ENCODE measurements at regions not wholly inside any gene's neighbourhood (a gene's known extent, or its start where the extent isn't known, plus 50 kb on each side); places are given as distances from the start of the nearest gene placed in this dataset.
A peak's percentile ranks its signal among the peaks of the same experiment; 100 is the strongest.

GRCh38 chr12:58419196-58419760 is 477.9 kb downstream of the ATP23 start:
- FAIRE-seq (no peak), DNase-seq (ENCODE audit: low read depth) (no peak)
- TF ChIP-seq, protein P1, sequence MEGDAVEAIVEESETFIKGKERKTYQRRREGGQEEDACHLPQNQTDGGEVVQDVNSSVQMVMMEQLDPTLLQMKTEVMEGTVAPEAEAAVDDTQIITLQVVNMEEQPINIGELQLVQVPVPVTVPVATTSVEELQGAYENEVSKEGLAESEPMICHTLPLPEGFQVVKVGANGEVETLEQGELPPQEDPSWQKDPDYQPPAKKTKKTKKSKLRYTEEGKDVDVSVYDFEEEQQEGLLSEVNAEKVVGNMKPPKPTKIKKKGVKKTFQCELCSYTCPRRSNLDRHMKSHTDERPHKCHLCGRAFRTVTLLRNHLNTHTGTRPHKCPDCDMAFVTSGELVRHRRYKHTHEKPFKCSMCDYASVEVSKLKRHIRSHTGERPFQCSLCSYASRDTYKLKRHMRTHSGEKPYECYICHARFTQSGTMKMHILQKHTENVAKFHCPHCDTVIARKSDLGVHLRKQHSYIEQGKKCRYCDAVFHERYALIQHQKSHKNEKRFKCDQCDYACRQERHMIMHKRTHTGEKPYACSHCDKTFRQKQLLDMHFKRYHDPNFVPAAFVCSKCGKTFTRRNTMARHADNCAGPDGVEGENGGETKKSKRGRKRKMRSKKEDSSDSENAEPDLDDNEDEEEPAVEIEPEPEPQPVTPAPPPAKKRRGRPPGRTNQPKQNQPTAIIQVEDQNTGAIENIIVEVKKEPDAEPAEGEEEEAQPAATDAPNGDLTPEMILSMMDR (IDR thresholded peaks at IDR 0.05; ENCODE audit: insufficient read depth, low read length, severe bottlenecking) = no peak
- H3K36me3 ChIP-seq (ENCODE audit: control insufficient read depth, insufficient read depth, low read length) = no peaks in the 10 kb centered on the region
- no peak overlapping the region for H3K4me3 ChIP-seq (ENCODE audit: low read depth, low read length)
- H3K27me3 ChIP-seq (ENCODE audit: control insufficient read depth, insufficient read depth, low read length) = no peaks in the 10 kb centered on the region

DNA sequence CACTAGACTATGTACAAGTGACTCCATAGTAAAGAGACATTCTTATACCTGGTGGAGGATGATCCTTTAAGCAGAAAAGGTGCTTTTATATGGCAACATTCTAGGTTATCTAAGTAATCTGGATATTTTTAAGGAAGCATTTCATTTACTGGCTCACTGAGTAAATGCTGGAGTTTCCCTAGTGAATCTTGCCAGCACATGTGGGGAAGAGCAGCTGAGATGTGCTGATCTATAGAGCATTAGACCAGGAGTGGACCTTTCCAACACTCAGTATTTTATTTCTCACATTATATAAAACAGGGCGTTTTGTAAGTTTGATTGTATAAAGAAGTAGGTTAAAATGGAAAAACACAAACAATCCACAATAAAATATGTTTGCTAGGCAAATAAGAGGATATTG is 478.5 kb downstream of the ATP23 start:
- Histone ChIP-seq H3K4me3 (ENCODE audit: low read depth, low read length) (no peak overlapping the region), H3K36me3 (ENCODE audit: control insufficient read depth, insufficient read depth, low read length) (no peaks in the 10 kb centered on the region), H3K27me3 (ENCODE audit: control insufficient read depth, insufficient read depth, low read length) (no peaks in the 10 kb centered on the region)
- DNase-seq (ENCODE audit: low read depth) = peak; percentile 53
- no peak for FAIRE-seq
- TF ChIP-seq, protein P1 (IDR thresholded peaks at IDR 0.05; ENCODE audit: insufficient read depth, low read length, severe bottlenecking) = no peak

- DNase-seq (ENCODE audit: low read depth) (peak; percentile 66), FAIRE-seq (no peak)
- TF ChIP-seq, protein P1 (IDR thresholded peaks at IDR 0.05; ENCODE audit: insufficient read depth, low read length, severe bottlenecking) = no peak
- Histone ChIP-seq H3K27me3 (ENCODE audit: control insufficient read depth, insufficient read depth, low read length) (no peaks in the 10 kb centered on the region), H3K4me3 (ENCODE audit: low read depth, low read length) (no peak overlapping the region), H3K36me3 (ENCODE audit: control insufficient read depth, insufficient read depth, low read length) (no peaks in the 10 kb centered on the region)
These were observed 479.1 kb downstream of the ATP23 start for GRCh38 chr12:58420503-58420902.

DNA sequence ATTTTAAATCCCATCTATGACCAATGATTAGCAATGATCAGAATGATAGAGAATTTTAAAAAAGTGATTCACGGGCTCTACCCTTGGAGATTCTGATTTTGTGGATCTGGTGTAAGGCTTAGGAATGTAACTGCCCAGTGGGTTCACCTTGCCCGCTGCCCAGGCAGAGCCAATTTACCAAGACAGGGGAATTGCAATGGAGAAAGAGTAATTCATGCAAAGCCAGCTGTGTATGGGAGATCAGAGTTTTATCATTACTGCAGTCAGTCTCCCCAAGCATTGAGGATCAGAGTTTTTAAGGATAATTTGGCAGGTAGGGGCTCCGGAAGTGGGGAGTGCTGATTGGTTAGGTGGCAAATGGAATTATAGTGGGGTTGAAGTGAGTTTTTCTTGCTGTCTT is 480.6 kb downstream of the ATP23 start:
- Histone ChIP-seq H3K4me3 (ENCODE audit: low read depth, low read length) (no peak overlapping the region), H3K27me3 (ENCODE audit: control insufficient read depth, insufficient read depth, low read length) (no peaks in the 10 kb centered on the region), H3K36me3 (ENCODE audit: control insufficient read depth, insufficient read depth, low read length) (no peaks in the 10 kb centered on the region)
- no peak for DNase-seq (ENCODE audit: low read depth)
- FAIRE-seq = no peak
- TF ChIP-seq, protein P1 (IDR thresholded peaks at IDR 0.05; ENCODE audit: insufficient read depth, low read length, severe bottlenecking) = no peak

- FAIRE-seq = no peak
- H3K27me3 ChIP-seq (ENCODE audit: control insufficient read depth, insufficient read depth, low read length) = no peaks in the 10 kb centered on the region
- DNase-seq (ENCODE audit: low read depth) = no peak
- no peaks in the 10 kb centered on the region for H3K36me3 ChIP-seq (ENCODE audit: control insufficient read depth, insufficient read depth, low read length)
- TF ChIP-seq, protein P1 (IDR thresholded peaks at IDR 0.05; ENCODE audit: insufficient read depth, low read length, severe bottlenecking) = no peak
- H3K4me3 ChIP-seq (ENCODE audit: low read depth, low read length) = no peak overlapping the region
These were observed 483.5 kb downstream of the ATP23 start for GRCh38 chr12:58424735-58425392.

Measured in bronchial epithelial cell (primary cell).